Dendritic cell treated with granulocyte-macrophage colony-stimulating factor and Interleukin-4, amounts not matched to agents 40 ng/mL and 50 ng/mL, for 4 days (primary cell): ENCODE measurements at regions not wholly inside any gene's neighbourhood (a gene's known extent, or its start where the extent isn't known, plus 50 kb on each side); places are given as distances from the start of the nearest gene placed in this dataset.

Experiments used
- H3K27ac Mint-ChIP-seq: one replicate; pipeline ENCODE4 v1.8.0; 2022; ENCODE audit warnings: mild to moderate bottlenecking, mixed read lengths
- H3K27me3 Mint-ChIP-seq: one replicate; pipeline ENCODE4 v1.8.0; 2022; ENCODE audit warnings: mild to moderate bottlenecking, mixed read lengths
- H3K36me3 Mint-ChIP-seq: one replicate; pipeline ENCODE4 v1.8.0; 2022; ENCODE audit warnings: low read depth, mixed read lengths
- H3K4me1 Mint-ChIP-seq: one replicate; pipeline ENCODE4 v1.8.0; 2022; ENCODE audit warnings: low read depth, mixed read lengths
- H3K4me3 Mint-ChIP-seq: one replicate; pipeline ENCODE4 v1.8.0; 2022; ENCODE audit warnings: mild to moderate bottlenecking, moderate library complexity, mixed read lengths
- H3K9me3 Mint-ChIP-seq: one replicate; pipeline ENCODE4 v1.8.0; 2022; ENCODE audit warnings: mixed read lengths
- intact Hi-C: fragments of 100-400 bp; cut with micrococcal nuclease; formaldehyde crosslinking; loops from one replicate; pipeline ENCODE4 v1.15.0; 2022

- Mint-ChIP-seq H3K4me3 (no peak overlapping the region), H3K27ac (no peak overlapping the region), H3K27me3 (no peaks in the 10 kb centered on the region), H3K4me1 (no peaks in the 10 kb centered on the region), H3K36me3 (no peaks in the 10 kb centered on the region), H3K9me3 (peaks cover 60% of the 10 kb centered on the region)
- intact Hi-C loops: no loop called here
These were observed 720.3 kb downstream of the RNF144B start for GRCh38 chr6:19107468-19107867.

DNA sequence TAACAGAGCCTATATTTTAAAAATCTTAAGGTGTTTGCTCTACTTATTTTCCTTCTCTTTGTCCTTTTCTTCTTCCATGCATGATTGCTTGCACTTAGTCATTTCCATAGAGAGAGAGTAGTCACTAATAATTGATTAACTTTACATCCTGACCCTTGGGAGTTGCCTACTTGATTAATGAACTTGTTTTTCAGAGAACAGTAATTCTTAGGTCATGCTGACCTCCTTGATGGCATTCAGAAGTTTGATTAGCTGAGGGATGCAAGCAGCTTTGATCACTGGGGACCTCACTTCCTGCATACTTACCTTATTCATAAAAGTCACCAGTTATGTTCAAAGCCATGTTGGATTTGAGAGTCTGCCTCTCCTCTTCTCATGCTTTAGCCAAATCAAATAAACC, 715.6 kb upstream of the ID4 start:
- H3K4me3 Mint-ChIP-seq: no peak overlapping the region
- no peaks in the 10 kb centered on the region for H3K36me3 Mint-ChIP-seq
- no peaks in the 10 kb centered on the region for H3K27me3 Mint-ChIP-seq
- intact Hi-C loops: no loop called here
- H3K4me1 Mint-ChIP-seq: no peaks in the 10 kb centered on the region
- peaks cover 24% of the 10 kb centered on the region for H3K9me3 Mint-ChIP-seq
- no peak overlapping the region for H3K27ac Mint-ChIP-seq

DNA sequence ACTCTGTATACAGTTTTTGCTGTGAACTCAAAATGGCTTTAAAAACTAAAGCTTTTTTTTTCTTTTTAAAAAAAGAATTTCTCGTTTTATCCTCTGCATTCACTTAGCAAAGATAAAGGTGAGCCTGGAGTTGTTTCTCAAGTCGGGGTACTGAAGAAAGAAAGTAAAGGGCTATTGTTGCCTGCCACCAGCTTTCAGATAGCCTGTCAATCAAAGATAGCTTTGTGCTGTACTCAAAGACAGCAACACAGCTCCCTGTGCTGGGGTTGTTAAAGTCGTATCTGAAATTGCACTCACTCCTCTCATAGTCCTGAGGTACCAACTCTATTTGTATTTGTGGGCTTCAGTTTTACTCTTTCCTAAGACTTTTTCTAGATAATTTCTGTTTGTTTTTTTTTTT, 710.1 kb upstream of the ID4 start:
- H3K27ac Mint-ChIP-seq: no peak overlapping the region
- H3K9me3 Mint-ChIP-seq: peaks cover 30% of the 10 kb centered on the region
- intact Hi-C loops: no loop called here
- no peak overlapping the region for H3K4me3 Mint-ChIP-seq
- H3K36me3 Mint-ChIP-seq: no peaks in the 10 kb centered on the region
- no peaks in the 10 kb centered on the region for H3K4me1 Mint-ChIP-seq
- H3K27me3 Mint-ChIP-seq: no peaks in the 10 kb centered on the region

DNA sequence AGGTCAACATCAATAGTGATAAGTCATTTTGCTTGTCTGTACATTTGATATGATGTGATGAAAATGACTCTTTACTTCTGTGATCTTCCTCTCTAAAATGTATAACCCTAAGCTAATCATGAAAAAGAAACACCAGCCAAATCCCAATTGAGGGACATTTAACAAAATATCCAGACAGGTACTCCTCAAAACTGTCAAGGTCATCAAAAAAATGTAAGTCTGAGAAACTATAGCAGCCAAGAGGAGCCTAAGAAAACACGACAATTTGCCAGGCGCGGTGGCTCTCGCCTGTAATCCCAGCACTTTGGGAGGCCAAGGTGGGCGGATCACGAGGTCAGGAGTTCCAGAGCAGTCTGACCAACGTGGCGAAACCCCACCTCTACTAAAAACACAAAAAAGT, 708.5 kb upstream of the ID4 start:
- H3K27me3 Mint-ChIP-seq: no peaks in the 10 kb centered on the region
- H3K4me3 Mint-ChIP-seq: no peak overlapping the region
- H3K36me3 Mint-ChIP-seq: no peaks in the 10 kb centered on the region
- intact Hi-C loops: no loop called here
- no peak overlapping the region for H3K27ac Mint-ChIP-seq
- no peaks in the 10 kb centered on the region for H3K4me1 Mint-ChIP-seq
- H3K9me3 Mint-ChIP-seq: peaks cover 34% of the 10 kb centered on the region

GRCh38 chr6:19135706-19136105, 701.5 kb upstream of the ID4 start:
- no peaks in the 10 kb centered on the region for H3K27me3 Mint-ChIP-seq
- intact Hi-C loops: no loop called here

GRCh38 chr6:19137505-19137904, 699.7 kb upstream of the ID4 start:
- no peak overlapping the region for H3K27ac Mint-ChIP-seq

More at GRCh38 chr6:19135706-19136105, 701.5 kb upstream of the ID4 start:
- H3K4me1 Mint-ChIP-seq: no peaks in the 10 kb centered on the region
- H3K27ac Mint-ChIP-seq: no peak overlapping the region
- no peak overlapping the region for H3K4me3 Mint-ChIP-seq
- H3K36me3 Mint-ChIP-seq: no peaks in the 10 kb centered on the region
- peaks cover 20% of the 10 kb centered on the region for H3K9me3 Mint-ChIP-seq

GRCh38 chr6:19142275-19142674, 694.9 kb upstream of the ID4 start:
- Mint-ChIP-seq H3K4me3 (no peak overlapping the region), H3K9me3 (peaks cover 21% of the 10 kb centered on the region), H3K4me1 (no peaks in the 10 kb centered on the region), H3K36me3 (no peaks in the 10 kb centered on the region), H3K27ac (no peak overlapping the region), H3K27me3 (no peaks in the 10 kb centered on the region)
- intact Hi-C loops: no loop called here

More at GRCh38 chr6:19137505-19137904, 699.7 kb upstream of the ID4 start:
- intact Hi-C loops: no loop called here
- H3K36me3 Mint-ChIP-seq: no peaks in the 10 kb centered on the region
- H3K4me3 Mint-ChIP-seq: no peak overlapping the region
- H3K27me3 Mint-ChIP-seq: no peaks in the 10 kb centered on the region
- H3K9me3 Mint-ChIP-seq: peaks cover 26% of the 10 kb centered on the region
- no peaks in the 10 kb centered on the region for H3K4me1 Mint-ChIP-seq

- Mint-ChIP-seq H3K27me3 (no peaks in the 10 kb centered on the region), H3K27ac (no peak overlapping the region), H3K4me3 (no peak overlapping the region), H3K9me3 (peaks cover 20% of the 10 kb centered on the region), H3K4me1 (no peaks in the 10 kb centered on the region), H3K36me3 (no peaks in the 10 kb centered on the region)
- intact Hi-C loops: no loop called here
These were observed 686.9 kb upstream of the ID4 start for GRCh38 chr6:19150307-19150706.

DNA sequence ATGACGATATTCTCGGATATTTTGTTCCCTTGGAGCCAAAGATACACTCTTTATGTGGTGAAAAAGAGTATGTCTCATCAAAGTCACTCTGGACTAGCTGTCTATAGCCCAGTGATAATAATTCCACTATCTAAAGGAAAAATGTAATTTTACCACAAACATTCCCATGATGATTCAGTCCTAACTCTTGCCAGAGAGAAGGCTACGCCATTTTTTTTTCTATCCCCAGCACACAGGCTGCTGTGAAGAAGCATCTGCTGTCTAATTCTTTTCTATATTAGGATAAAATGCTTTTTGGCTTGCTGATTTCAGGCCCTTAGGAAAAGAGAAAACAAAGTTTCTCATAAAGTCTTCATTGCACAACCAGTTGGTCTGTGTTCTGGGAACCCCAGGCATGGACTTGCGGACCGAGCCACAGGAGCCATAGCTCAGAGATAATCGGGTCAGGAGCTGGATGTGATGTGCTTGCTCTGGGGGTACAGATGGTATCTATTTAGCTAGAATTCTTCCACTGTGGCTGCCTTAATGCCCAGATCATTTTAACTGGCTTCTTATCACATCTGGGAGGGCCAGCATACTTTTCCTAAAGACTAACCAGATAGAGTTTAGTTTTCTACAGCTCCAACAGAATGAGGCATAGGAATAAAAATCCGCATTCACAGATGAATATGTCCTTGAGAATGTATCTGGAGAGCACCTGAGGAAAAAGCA, 683.7 kb upstream of the ID4 start:
- Mint-ChIP-seq H3K4me3 (no peak overlapping the region), H3K27me3 (no peaks in the 10 kb centered on the region)
- intact Hi-C loops: no loop called here

DNA sequence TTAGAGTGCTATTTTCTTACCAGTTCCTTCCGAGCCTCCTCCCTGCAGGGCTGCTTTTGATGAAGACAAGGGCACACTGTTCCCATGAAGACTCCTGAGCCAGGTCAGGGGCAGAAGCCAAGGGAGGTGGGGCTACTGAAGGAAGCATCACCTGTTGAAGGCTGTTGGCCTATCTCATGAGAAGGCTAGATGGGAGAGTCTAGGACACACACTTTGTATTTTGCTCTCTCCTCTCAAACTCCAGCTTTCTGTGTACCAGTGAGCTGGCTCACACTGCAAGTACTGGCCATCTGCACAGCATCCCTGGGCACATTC, 683.2 kb upstream of the ID4 start:
- no peaks in the 10 kb centered on the region for H3K36me3 Mint-ChIP-seq
- H3K27ac Mint-ChIP-seq: no peak overlapping the region
- no peaks in the 10 kb centered on the region for H3K4me1 Mint-ChIP-seq
- H3K9me3 Mint-ChIP-seq: peaks cover 20% of the 10 kb centered on the region
- H3K27me3 Mint-ChIP-seq: no peaks in the 10 kb centered on the region
- intact Hi-C loops: no loop called here
- no peak overlapping the region for H3K4me3 Mint-ChIP-seq

More for the DNA sequence above, 683.7 kb upstream of the ID4 start:
- Mint-ChIP-seq H3K27ac (no peak overlapping the region), H3K36me3 (no peaks in the 10 kb centered on the region), H3K9me3 (peaks cover 20% of the 10 kb centered on the region), H3K4me1 (no peaks in the 10 kb centered on the region)

GRCh38 chr6:19156443-19156842, 680.7 kb upstream of the ID4 start:
- no peak overlapping the region for H3K27ac Mint-ChIP-seq
- peaks cover 20% of the 10 kb centered on the region for H3K9me3 Mint-ChIP-seq
- H3K4me3 Mint-ChIP-seq: no peak overlapping the region
- no peaks in the 10 kb centered on the region for H3K36me3 Mint-ChIP-seq
- no peaks in the 10 kb centered on the region for H3K4me1 Mint-ChIP-seq
- H3K27me3 Mint-ChIP-seq: no peaks in the 10 kb centered on the region
- intact Hi-C loops: no loop called here

- H3K4me1 Mint-ChIP-seq: no peaks in the 10 kb centered on the region
- H3K27me3 Mint-ChIP-seq: no peaks in the 10 kb centered on the region
- no peaks in the 10 kb centered on the region for H3K36me3 Mint-ChIP-seq
- no peak overlapping the region for H3K27ac Mint-ChIP-seq
- intact Hi-C loops: no loop called here
- no peak overlapping the region for H3K4me3 Mint-ChIP-seq
- peaks cover 10% of the 10 kb centered on the region for H3K9me3 Mint-ChIP-seq
These were observed 679.7 kb upstream of the ID4 start for GRCh38 chr6:19157486-19157885.

DNA sequence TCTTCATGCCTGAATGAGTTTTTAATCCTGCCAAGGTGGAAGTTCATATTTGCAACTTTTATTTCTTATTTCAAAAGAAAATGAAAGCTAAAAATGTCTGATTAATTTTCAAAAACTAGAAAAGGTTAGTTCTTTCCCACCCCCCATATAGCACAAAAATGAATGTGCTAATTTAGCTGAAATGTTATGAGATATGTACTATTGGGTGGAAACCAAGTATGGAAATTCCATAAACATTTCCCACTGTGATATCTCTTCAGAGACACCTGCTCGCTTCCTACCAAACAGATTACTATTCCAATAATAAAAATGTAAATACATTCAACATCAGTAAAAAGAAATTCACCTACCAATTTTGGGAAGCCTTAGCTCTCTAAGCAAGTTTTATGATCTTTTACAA, 678.6 kb upstream of the ID4 start:
- H3K9me3 Mint-ChIP-seq: peaks cover 5% of the 10 kb centered on the region
- intact Hi-C loops: no loop called here
- H3K36me3 Mint-ChIP-seq: no peaks in the 10 kb centered on the region
- no peak overlapping the region for H3K4me3 Mint-ChIP-seq
- no peaks in the 10 kb centered on the region for H3K4me1 Mint-ChIP-seq
- no peak overlapping the region for H3K27ac Mint-ChIP-seq
- H3K27me3 Mint-ChIP-seq: no peaks in the 10 kb centered on the region

GRCh38 chr6:19159089-19159488, 678.1 kb upstream of the ID4 start:
- intact Hi-C loops: no loop called here
- Mint-ChIP-seq H3K27ac (no peak overlapping the region), H3K4me3 (no peak overlapping the region), H3K4me1 (no peaks in the 10 kb centered on the region), H3K27me3 (no peaks in the 10 kb centered on the region), H3K9me3 (peaks cover 9% of the 10 kb centered on the region), H3K36me3 (no peaks in the 10 kb centered on the region)

GRCh38 chr6:19159561-19159960, 677.6 kb upstream of the ID4 start:
- H3K9me3 Mint-ChIP-seq: peaks cover 9% of the 10 kb centered on the region
- intact Hi-C loops: no loop called here
- no peak overlapping the region for H3K27ac Mint-ChIP-seq
- no peaks in the 10 kb centered on the region for H3K4me1 Mint-ChIP-seq
- H3K4me3 Mint-ChIP-seq: no peak overlapping the region
- H3K36me3 Mint-ChIP-seq: no peaks in the 10 kb centered on the region
- H3K27me3 Mint-ChIP-seq: no peaks in the 10 kb centered on the region
